Right atrium auricular region (tissue), 2 donors: ENCODE measurements at regions not wholly inside any gene's neighbourhood (a gene's known extent, or its start where the extent isn't known, plus 50 kb on each side); places are given as distances from the start of the nearest gene placed in this dataset.
"Not testable (repeated sequence)": the region's sequence is repeated elsewhere in the genome, so short reads cannot be mapped to it uniquely, and the experiment has no call there.

ENCODE experiments used
- DNase-seq: peaks from one replicate; pipeline ENCODE4 v3.0.0-alpha.2; 2019; ENCODE audit warnings: low spot score
- H3K27ac ChIP-seq, 2 donors: fragments of 200-600 bp; sonication (generic); 1 replicate in 1 of 2; 2 replicates in 1 of 2; pipeline ENCODE4 v1.5.1; 2016 to 2019
- H3K27me3 ChIP-seq, 2 donors: fragments of 200-600 bp; sonication (generic); one replicate each; pipeline versions ENCODE4 v1.5.1 to v1.6.0; 2017 to 2019
- H3K36me3 ChIP-seq: fragments of 200-600 bp; sonication (generic); one replicate; pipeline ENCODE4 v1.5.1; 2016
- H3K4me1 ChIP-seq, 2 donors: fragments of 200-600 bp; sonication (generic); one replicate each; pipeline versions ENCODE4 v1.5.1 to v1.6.0; 2017 to 2019
- H3K4me3 ChIP-seq, 2 donors: fragments of 200-600 bp; sonication (generic); 1 replicate in 1 of 2; 2 replicates in 1 of 2; pipeline ENCODE4 v1.5.1; 2017 to 2019; ENCODE audit warnings: mild to moderate bottlenecking in 1 of 2, moderate library complexity in 1 of 2
- H3K9me3 ChIP-seq, 2 donors: fragments of 200-600 bp; sonication (generic); one replicate each; pipeline ENCODE4 v1.5.1; 2019
- microRNA counts, 2 donors: library from miRNA; unstranded; fragments of <30 nt; microRNA quantifications; one replicate each; lab custom pipeline; 2016 to 2017
- microRNA-seq, 2 donors: library from miRNA; unstranded; fragments of <30 nt; microRNA quantifications; one replicate each; pipeline ENCODE4, GENCODE V29; 2016 to 2017; ENCODE audit warnings: borderline number of aligned reads in 2 of 2, borderline replicate concordance in 1 of 2
- TF ChIP-seq, protein P1 (sequence below), 2 donors: fragments of 200-600 bp; sonication (generic); IDR thresholded peaks; one replicate each; pipeline ENCODE4 v1.5.1; 2019; ENCODE audit warnings: antibody characterized with exemption in 2 of 2

DNA sequence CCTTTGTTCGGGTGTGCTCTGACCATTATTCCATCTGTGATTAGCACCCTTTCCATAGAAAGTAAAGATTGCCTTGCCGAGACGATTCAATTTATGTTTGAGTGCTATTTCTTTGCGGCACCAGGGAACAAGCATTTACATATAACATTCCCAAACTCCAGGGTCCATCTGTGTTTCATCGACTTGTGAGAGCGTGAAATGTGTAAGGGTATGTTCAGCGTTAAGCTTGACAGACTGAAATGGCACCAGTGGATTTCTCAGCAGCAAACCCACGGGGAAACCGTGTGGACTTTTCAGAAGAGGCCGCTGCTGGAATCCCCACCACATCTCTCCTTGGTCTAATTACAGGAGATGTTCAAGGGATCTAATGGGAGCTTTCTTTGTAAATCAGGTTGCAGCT lies 270.5 kb downstream of the TCERG1L start:
- Histone ChIP-seq H3K4me1 (no peaks in the 10 kb centered on the region), H3K27ac (no peak overlapping the region), H3K27me3 (no peaks in the 10 kb centered on the region), H3K4me3 (no peak overlapping the region), H3K9me3 (no peaks in the 10 kb centered on the region), H3K36me3 (no peaks in the 10 kb centered on the region)
- TF ChIP-seq, protein P1, sequence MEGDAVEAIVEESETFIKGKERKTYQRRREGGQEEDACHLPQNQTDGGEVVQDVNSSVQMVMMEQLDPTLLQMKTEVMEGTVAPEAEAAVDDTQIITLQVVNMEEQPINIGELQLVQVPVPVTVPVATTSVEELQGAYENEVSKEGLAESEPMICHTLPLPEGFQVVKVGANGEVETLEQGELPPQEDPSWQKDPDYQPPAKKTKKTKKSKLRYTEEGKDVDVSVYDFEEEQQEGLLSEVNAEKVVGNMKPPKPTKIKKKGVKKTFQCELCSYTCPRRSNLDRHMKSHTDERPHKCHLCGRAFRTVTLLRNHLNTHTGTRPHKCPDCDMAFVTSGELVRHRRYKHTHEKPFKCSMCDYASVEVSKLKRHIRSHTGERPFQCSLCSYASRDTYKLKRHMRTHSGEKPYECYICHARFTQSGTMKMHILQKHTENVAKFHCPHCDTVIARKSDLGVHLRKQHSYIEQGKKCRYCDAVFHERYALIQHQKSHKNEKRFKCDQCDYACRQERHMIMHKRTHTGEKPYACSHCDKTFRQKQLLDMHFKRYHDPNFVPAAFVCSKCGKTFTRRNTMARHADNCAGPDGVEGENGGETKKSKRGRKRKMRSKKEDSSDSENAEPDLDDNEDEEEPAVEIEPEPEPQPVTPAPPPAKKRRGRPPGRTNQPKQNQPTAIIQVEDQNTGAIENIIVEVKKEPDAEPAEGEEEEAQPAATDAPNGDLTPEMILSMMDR (IDR thresholded peaks at IDR 0.05): no peak
- DNase-seq: no peak

- H3K4me1 ChIP-seq: no peaks in the 10 kb centered on the region
- no peaks in the 10 kb centered on the region for H3K9me3 ChIP-seq
- TF ChIP-seq, protein P1 (IDR thresholded peaks at IDR 0.05): no peak
These were observed 270.1 kb downstream of the TCERG1L start for GRCh38 chr10:131041441-131041840.

DNA sequence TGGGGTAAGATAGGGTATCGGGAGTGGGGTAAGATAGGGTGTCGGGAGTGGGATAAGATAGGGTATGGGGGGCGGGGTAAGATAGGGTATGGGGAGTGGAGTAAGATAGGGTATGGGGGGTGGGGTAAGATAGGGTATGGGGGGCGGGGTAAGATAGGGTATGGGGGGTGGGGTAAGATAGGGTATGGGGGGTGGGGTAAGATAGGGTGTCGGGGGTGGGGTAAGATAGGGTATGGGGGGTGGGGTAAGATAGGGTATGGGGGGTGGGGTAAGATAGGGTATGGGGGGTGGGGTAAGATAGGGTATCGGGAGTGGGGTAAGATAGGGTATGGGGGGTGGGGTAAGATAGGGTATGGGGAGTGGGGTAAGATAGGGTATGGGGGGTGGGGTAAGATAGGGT lies 269.5 kb downstream of the TCERG1L start:
- not testable (repeated sequence) for H3K27me3 ChIP-seq, H3K4me3 ChIP-seq, H3K27ac ChIP-seq, H3K36me3 ChIP-seq, H3K9me3 ChIP-seq, DNase-seq, H3K4me1 ChIP-seq

More at GRCh38 chr10:131041441-131041840, 270.1 kb downstream of the TCERG1L start:
- H3K36me3 ChIP-seq: no peaks in the 10 kb centered on the region
- no peaks in the 10 kb centered on the region for H3K27me3 ChIP-seq
- H3K27ac ChIP-seq: no peak overlapping the region
- DNase-seq: no peak
- no peak overlapping the region for H3K4me3 ChIP-seq

MicroRNAs encoded in the stretch of these regions (microRNA counts, 767-probe panel; counts per million panel counts)
- 0 counts per million in 2 donors for microRNA hsa-miR-378c (lab: Ali Mortazavi, UCI)

Small RNA genes in the stretch of these regions (microRNA-seq; reads per million reads assigned to microRNA genes)
- 0 reads per million in 2 donors for gene MIR378C
